Transverse colon (tissue), 4 donors: ENCODE measurements at regions not wholly inside any gene's neighbourhood (a gene's known extent, or its start where the extent isn't known, plus 50 kb on each side); places are given as distances from the start of the nearest gene placed in this dataset.
A peak's percentile ranks its signal among the peaks of the same experiment; 100 is the strongest.

Experiments
- DNase-seq: peaks from one replicate; pipeline ENCODE4 v3.0.0-alpha.2; 2019
- H3K27ac ChIP-seq, 4 donors: fragments of 200-600 bp; sonication (generic); 2 replicates each; pipeline ENCODE4 v1.5.1; 2016 to 2018; ENCODE audit warnings: inconsistent platforms in 4 of 4
- H3K27me3 ChIP-seq: fragments of 200-600 bp; sonication (generic); 2 replicates; pipeline ENCODE4 v1.5.1; 2017; ENCODE audit warnings: inconsistent platforms
- H3K36me3 ChIP-seq, 4 donors: fragments of 200-600 bp; sonication (generic); 2 replicates each; pipeline ENCODE4 v1.5.1; 2017 to 2019; ENCODE audit warnings: inconsistent platforms in 4 of 4
- H3K4me1 ChIP-seq, 4 donors: fragments of 200-600 bp; sonication (generic); 2 replicates each; pipeline ENCODE4 v1.5.1; 2017 to 2020; ENCODE audit warnings: inconsistent platforms in 4 of 4
- H3K4me3 ChIP-seq, 4 donors: fragments of 200-600 bp; sonication (generic); 1 replicate in 1 of 4; 2 replicates in 3 of 4; pipeline versions ENCODE4 v1.5.1 to v1.6.1; 2017 to 2019; ENCODE audit warnings: inconsistent platforms in 4 of 4
- H3K9me3 ChIP-seq, 2 donors: fragments of 200-600 bp; sonication (generic); 2 replicates each; pipeline ENCODE4 v1.5.1; 2017 to 2019; ENCODE audit warnings: inconsistent platforms in 2 of 2
- EP300 ChIP-seq: sonication (generic); formaldehyde crosslinking; IDR thresholded peaks from one replicate; pipeline ENCODE4 v1.6.1; 2017; ENCODE audit warnings: antibody characterized with exemption, low read depth
- POLR2A ChIP-seq: fragments of 450-650 bp; IDR thresholded peaks from one replicate; pipeline ENCODE4 v1.6.1; 2016; ENCODE audit warnings: antibody characterized with exemption, mild to moderate bottlenecking, moderate library complexity
- POLR2AphosphoS5 ChIP-seq, 3 donors: sonication (generic); formaldehyde crosslinking; IDR thresholded peaks; one replicate each; pipeline ENCODE4 v1.6.1; 2016; ENCODE audit warnings: antibody characterized with exemption in 3 of 3
- WGBS, 2 donors: methylation state at CpG; one replicate each; pipeline ENCODE4 v1.1.5; 2018; ENCODE audit warnings: low coverage in 1 of 2; 5-methylcytosine and 5-hydroxymethylcytosine counted together
- in situ Hi-C, 4 donors: fragments of 200-750 bp; cut with MboI; loops; one replicate each; pipeline versions ENCODE4 v1.15.0 to v1.15.1; 2017; ENCODE audit warnings: low sequenced_read_pairs in 3 of 4, low pct_ligation_motif_present in 1 of 4, low pct_unique_long_range_greater_than_20kb in 1 of 4
- intact Hi-C: fragments of 100-400 bp; cut with DNase I; formaldehyde crosslinking; loops from one replicate; pipeline ENCODE4 v1.15.1; 2023; ENCODE audit warnings: low total_unique reads
- TF ChIP-seq, protein P1 (sequence below), 5 experiments: fragments of 200-600 bp in 3 of 5; fragments of 450-650 bp in 2 of 5; sonication (generic) in 3 of 5; IDR thresholded peaks; 1 replicate in 2 of 5; 2 replicates in 3 of 5; pipeline ENCODE4 v1.5.1; 2016 to 2017; ENCODE audit warnings: antibody characterized with exemption in 5 of 5, inconsistent platforms in 3 of 5, mild to moderate bottlenecking in 2 of 5, moderate library complexity in 1 of 5

DNA sequence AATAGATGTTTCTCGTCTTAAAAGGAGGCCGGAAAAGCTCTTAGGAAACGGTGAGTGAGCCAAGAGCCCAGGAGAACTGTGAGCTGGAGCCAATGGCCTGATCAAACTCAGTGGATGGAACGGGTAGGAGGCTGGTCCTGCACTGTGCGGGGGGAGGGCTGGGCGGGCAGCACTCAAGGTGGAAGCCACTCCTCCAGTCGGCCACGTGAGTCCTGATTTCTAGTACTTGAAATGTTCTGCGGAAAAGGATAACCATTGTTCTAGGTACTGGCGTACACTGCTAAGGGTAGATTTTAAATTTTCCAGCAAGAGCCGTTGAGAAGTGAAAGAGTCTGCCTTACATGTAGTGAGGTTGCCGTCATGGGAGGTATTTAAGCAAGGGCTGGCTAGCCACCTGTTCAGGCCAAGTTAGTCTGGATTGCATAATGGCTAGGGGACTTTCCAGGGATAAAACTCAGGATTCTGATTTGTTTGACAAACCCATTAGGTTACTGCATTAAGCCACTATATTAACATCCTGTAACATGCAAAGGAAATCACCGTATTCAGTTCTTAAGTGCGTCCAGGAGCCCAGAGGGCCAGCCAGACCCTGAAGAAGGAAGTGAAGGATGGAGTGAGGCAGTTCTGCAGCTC is 51.3 kb upstream of the ODC1 start:
- H3K9me3 ChIP-seq, result no peaks in the 10 kb centered on the region
- H3K27ac ChIP-seq, result no peak overlapping the region
- intact Hi-C loops (no loop called here), in situ Hi-C loops (no loop called here)
- H3K4me1 ChIP-seq, result peaks cover 0 to 11% (median 5%) of the 10 kb centered on the region in 4 donors
- TF ChIP-seq POLR2A, result no peak
- no peak for TF ChIP-seq EP300
- no peak for TF ChIP-seq POLR2AphosphoS5 (IDR thresholded peaks at IDR 0.05)
- TF ChIP-seq, protein P1, sequence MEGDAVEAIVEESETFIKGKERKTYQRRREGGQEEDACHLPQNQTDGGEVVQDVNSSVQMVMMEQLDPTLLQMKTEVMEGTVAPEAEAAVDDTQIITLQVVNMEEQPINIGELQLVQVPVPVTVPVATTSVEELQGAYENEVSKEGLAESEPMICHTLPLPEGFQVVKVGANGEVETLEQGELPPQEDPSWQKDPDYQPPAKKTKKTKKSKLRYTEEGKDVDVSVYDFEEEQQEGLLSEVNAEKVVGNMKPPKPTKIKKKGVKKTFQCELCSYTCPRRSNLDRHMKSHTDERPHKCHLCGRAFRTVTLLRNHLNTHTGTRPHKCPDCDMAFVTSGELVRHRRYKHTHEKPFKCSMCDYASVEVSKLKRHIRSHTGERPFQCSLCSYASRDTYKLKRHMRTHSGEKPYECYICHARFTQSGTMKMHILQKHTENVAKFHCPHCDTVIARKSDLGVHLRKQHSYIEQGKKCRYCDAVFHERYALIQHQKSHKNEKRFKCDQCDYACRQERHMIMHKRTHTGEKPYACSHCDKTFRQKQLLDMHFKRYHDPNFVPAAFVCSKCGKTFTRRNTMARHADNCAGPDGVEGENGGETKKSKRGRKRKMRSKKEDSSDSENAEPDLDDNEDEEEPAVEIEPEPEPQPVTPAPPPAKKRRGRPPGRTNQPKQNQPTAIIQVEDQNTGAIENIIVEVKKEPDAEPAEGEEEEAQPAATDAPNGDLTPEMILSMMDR (IDR thresholded peaks at IDR 0.05), result no peak
- 82% methylated on average over 14 of the region's 14 CpGs; no CpG with 5 or more reads in 1 of the 2 donors for WGBS, 2 donors
- DNase-seq, result no peak
- H3K36me3 ChIP-seq, result no peaks in the 10 kb centered on the region
- no peak overlapping the region for H3K4me3 ChIP-seq
- peaks cover 16% of the 10 kb centered on the region for H3K27me3 ChIP-seq

DNA sequence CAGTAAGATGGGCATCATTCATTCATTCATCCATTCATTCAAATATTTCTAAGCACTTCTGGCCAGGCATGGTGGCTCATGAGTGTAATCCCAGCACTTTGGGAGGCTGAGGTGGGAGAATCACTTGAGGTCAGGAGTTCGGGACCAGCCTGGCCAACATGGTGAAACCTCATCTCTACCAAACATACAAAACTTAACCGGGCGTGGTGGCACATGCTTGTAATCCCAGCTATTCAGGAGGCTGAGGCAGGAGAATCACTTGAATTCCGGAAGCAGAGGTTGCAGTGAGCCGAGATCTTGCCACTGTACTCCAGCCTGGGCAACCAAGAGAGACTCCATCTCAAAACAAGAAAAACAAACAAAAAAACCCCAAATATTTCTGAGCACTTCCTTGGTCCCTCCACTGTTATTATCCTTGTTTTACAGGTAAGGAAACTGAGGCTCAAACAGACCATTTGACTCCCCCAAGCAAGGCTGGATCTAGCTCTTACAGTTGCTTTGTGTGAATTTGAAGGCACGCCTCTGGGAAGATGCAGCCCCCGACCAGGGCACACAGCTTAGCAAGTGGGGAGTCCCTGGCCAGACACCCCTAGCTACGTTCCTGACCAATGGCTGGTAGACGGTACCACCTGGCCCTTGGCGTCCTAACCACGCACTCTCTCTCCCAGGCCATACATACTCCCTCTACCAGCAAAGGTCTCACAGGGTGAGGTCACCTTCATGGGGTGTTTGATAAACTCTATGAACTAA is 50.6 kb upstream of the ODC1 start:
- Histone ChIP-seq H3K4me3 (no peak overlapping the region), H3K4me1 (peaks cover 0 to 18% (median 9%) of the 10 kb centered on the region in 4 donors), H3K27ac (peak overlapping the region in 1 of 4 donors; percentile 20), H3K27me3 (peaks cover 16% of the 10 kb centered on the region), H3K9me3 (no peaks in the 10 kb centered on the region), H3K36me3 (no peaks in the 10 kb centered on the region)
- WGBS, 2 donors, result 80 to 86% methylated on average over 2 to 11 of the region's 11 CpGs
- intact Hi-C loops, result no loop called here
- TF ChIP-seq EP300 (no peak), POLR2A (no peak), POLR2AphosphoS5 (IDR thresholded peaks at IDR 0.05) (no peak)
- TF ChIP-seq, protein P1 (IDR thresholded peaks at IDR 0.05), result no peak
- in situ Hi-C loops, result no loop called here
- DNase-seq, result no peak
